NOMO-1 treated with DMSO at 0.1 percent for 48 hours (cell line): ENCODE measurements at regions not wholly inside any gene's neighbourhood (a gene's known extent, or its start where the extent isn't known, plus 50 kb on each side); places are given as distances from the start of the nearest gene placed in this dataset.
A peak's percentile ranks its signal among the peaks of the same experiment; 100 is the strongest.

Experiments used
- DNase-seq: peaks from one replicate; lab custom pipeline; 2025; ENCODE audit not compliant: unreplicated experiment; lab: John Stamatoyannopoulos, UW

GRCh38 chr2:234438305-234438977 lies 58.4 kb downstream of the ARL4C start:
- peak; percentile 8 for DNase-seq

- no peak for DNase-seq
Observed at GRCh38 chr2:234437642-234438304, 59.1 kb downstream of the ARL4C start.

GRCh38 chr2:234436482-234436837 lies 60.4 kb downstream of the ARL4C start:
- DNase-seq: no peak

GRCh38 chr2:234435836-234436481 lies 60.9 kb downstream of the ARL4C start:
- DNase-seq: no peak

- no peak for DNase-seq
Observed at GRCh38 chr2:234433201-234433600, 63.7 kb downstream of the ARL4C start.

GRCh38 chr2:234430871-234431270 lies 66.0 kb downstream of the ARL4C start:
- DNase-seq: no peak

GRCh38 chr2:234429265-234429664 lies 67.6 kb downstream of the ARL4C start:
- DNase-seq: no peak

GRCh38 chr2:234427081-234428061 lies 69.5 kb downstream of the ARL4C start:
- no peak for DNase-seq

- DNase-seq: peak; percentile 25
Observed at GRCh38 chr2:234426616-234427015, 70.3 kb downstream of the ARL4C start.

- DNase-seq: peak; percentile 71
Observed at GRCh38 chr2:234425639-234426603, 71.0 kb downstream of the ARL4C start.

- DNase-seq: no peak
Observed at GRCh38 chr2:234423884-234424283, 73.0 kb downstream of the ARL4C start.

- no peak for DNase-seq
Observed at GRCh38 chr2:234422981-234423431, 73.9 kb downstream of the ARL4C start.

GRCh38 chr2:234422273-234422732 lies 74.6 kb downstream of the ARL4C start:
- DNase-seq: no peak

GRCh38 chr2:234420408-234420807 lies 76.5 kb downstream of the ARL4C start:
- no peak for DNase-seq

GRCh38 chr2:234419726-234420125 lies 77.2 kb downstream of the ARL4C start:
- no peak for DNase-seq

- no peak for DNase-seq
Observed at GRCh38 chr2:234415706-234416105, 81.2 kb downstream of the ARL4C start.

GRCh38 chr2:234414596-234414995 lies 82.3 kb downstream of the ARL4C start:
- peak; percentile 25 for DNase-seq

- DNase-seq: no peak
Observed at GRCh38 chr2:234412726-234413125, 84.2 kb downstream of the ARL4C start.

- no peak for DNase-seq
Observed at GRCh38 chr2:234411793-234412192, 85.1 kb downstream of the ARL4C start.

- no peak for DNase-seq
Observed at GRCh38 chr2:234410526-234410925, 86.4 kb downstream of the ARL4C start.
